ENCODE measurements at regions not wholly inside any gene's neighbourhood (a gene's known extent, or its start where the extent isn't known, plus 50 kb on each side); places are given as distances from the start of the nearest gene placed in this dataset.

DNA sequence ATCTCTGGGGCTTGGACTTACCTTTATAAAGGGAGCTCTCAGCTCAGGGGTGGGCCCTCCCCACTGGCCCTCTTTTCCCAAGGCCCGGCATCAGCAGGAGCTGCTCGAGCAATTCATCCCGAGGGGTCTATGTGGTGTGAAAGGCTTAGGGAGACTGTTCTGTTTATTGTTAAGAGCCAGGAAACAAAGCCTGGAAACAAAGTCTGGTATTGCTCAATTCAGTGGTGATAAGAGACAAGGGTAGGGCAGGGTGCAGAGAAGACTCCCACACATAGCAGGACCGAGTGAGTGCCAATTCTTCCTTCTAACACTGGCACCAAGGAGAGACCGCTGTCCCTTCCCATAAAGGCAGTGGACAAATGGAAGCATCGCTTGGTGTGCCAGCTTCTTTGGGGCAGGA lies 750.7 kb downstream of the KCNJ18 start:
- TF ChIP-seq, protein P1, sequence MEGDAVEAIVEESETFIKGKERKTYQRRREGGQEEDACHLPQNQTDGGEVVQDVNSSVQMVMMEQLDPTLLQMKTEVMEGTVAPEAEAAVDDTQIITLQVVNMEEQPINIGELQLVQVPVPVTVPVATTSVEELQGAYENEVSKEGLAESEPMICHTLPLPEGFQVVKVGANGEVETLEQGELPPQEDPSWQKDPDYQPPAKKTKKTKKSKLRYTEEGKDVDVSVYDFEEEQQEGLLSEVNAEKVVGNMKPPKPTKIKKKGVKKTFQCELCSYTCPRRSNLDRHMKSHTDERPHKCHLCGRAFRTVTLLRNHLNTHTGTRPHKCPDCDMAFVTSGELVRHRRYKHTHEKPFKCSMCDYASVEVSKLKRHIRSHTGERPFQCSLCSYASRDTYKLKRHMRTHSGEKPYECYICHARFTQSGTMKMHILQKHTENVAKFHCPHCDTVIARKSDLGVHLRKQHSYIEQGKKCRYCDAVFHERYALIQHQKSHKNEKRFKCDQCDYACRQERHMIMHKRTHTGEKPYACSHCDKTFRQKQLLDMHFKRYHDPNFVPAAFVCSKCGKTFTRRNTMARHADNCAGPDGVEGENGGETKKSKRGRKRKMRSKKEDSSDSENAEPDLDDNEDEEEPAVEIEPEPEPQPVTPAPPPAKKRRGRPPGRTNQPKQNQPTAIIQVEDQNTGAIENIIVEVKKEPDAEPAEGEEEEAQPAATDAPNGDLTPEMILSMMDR (conservative IDR thresholded peaks at IDR 0.05; ENCODE audit: low read depth, low read length) = no peak
- TF ChIP-seq EZH2 (IDR thresholded peaks at IDR 0.05; ENCODE audit: borderline replicate concordance, low read depth, low read length, poor library complexity, severe bottlenecking) = no peak

All from A673 (cell line).